ENCODE measurements at regions not wholly inside any gene's neighbourhood (a gene's known extent, or its start where the extent isn't known, plus 50 kb on each side); places are given as distances from the start of the nearest gene placed in this dataset.

DNA sequence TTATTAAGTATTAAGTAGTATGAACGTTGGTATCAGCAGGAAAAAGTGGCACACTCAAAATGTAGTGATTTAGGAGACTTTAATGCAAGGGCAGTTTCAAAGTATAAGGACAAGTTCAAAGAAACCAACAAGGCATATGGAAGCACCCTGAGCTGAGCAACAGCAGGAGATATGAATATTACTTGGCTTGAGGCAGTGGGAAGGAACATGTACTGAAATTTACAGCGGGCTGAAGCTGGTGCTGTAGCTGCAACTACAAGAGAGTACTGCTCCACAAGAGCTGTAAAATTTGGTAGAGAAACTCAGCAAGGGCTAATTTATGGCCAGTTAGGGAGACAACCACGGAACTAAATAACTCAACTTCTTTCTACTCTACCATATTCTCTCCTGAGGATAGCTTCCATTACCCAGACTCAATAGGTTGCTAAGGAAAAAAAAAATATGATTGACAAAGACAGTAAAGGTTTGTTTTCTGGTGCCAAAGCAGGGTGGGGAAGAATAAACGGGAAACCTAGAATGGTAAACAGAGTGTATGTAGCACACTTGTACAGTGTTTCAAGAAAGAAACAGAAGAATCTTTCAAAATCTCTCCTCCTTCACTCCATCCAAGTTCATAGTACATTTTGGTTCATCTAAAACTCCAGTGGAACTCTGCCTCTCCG, 487.8 kb upstream of the MGAT4C start:
- H3K4me3 Mint-ChIP-seq, result no peak overlapping the region
- peaks cover 4% of the 10 kb centered on the region for H3K27me3 Mint-ChIP-seq (ENCODE audit: insufficient read depth)
- H3K4me1 Mint-ChIP-seq (ENCODE audit: low read depth), result no peaks in the 10 kb centered on the region
- no peak for DNase-seq
- TF ChIP-seq, protein P1, sequence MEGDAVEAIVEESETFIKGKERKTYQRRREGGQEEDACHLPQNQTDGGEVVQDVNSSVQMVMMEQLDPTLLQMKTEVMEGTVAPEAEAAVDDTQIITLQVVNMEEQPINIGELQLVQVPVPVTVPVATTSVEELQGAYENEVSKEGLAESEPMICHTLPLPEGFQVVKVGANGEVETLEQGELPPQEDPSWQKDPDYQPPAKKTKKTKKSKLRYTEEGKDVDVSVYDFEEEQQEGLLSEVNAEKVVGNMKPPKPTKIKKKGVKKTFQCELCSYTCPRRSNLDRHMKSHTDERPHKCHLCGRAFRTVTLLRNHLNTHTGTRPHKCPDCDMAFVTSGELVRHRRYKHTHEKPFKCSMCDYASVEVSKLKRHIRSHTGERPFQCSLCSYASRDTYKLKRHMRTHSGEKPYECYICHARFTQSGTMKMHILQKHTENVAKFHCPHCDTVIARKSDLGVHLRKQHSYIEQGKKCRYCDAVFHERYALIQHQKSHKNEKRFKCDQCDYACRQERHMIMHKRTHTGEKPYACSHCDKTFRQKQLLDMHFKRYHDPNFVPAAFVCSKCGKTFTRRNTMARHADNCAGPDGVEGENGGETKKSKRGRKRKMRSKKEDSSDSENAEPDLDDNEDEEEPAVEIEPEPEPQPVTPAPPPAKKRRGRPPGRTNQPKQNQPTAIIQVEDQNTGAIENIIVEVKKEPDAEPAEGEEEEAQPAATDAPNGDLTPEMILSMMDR (IDR thresholded peaks at IDR 0.05), result no peak
- no peak overlapping the region for H3K27ac Mint-ChIP-seq
- H3K36me3 Mint-ChIP-seq (ENCODE audit: low read depth), result no peaks in the 10 kb centered on the region
- no peaks in the 10 kb centered on the region for H3K9me3 Mint-ChIP-seq

DNA sequence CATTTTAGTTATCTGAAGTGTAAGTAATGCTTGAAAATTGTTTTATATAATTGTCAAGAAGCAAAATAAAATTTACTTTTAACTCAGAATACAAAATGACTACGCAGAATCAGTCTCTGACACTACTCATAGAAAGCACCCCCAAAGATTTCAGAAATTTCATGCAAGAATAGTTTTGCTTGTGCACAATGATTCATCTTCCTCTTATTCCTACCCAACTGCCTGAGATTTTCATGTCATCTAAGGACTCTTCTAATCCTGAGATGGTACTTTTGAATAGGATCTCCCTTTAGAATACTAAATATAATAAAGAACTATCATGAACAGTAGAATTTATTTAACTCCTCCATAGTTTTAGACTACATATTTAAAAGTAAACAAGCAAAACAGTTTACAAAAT, 485.3 kb upstream of the MGAT4C start:
- peaks cover 4% of the 10 kb centered on the region for H3K27me3 Mint-ChIP-seq (ENCODE audit: insufficient read depth)
- DNase-seq, result no peak
- H3K4me3 Mint-ChIP-seq, result no peak overlapping the region
- TF ChIP-seq, protein P1 (IDR thresholded peaks at IDR 0.05), result no peak
- H3K9me3 Mint-ChIP-seq, result no peaks in the 10 kb centered on the region
- H3K4me1 Mint-ChIP-seq (ENCODE audit: low read depth), result no peaks in the 10 kb centered on the region
- H3K27ac Mint-ChIP-seq, result no peak overlapping the region
- no peaks in the 10 kb centered on the region for H3K36me3 Mint-ChIP-seq (ENCODE audit: low read depth)

DNA sequence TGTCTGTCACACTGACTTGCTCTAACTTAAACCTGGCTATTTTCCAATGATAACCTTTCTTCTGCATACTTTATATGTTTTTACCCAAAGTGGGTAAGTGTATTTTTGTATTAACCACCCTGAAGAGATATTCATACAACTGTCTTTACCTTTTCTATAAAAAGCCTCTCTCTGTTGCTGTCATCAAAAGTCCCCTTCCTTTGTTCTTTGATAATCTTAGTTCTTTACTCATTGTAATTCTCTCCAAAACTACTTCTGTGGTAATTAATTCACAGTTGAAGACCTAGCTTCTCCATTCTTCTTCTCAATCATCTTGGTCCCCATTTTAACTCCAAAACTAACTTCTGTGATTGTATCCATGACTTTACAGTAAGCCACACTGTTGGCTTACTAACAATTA, 479.7 kb upstream of the MGAT4C start:
- no peak overlapping the region for H3K4me3 Mint-ChIP-seq
- TF ChIP-seq, protein P1 (IDR thresholded peaks at IDR 0.05), result no peak
- H3K9me3 Mint-ChIP-seq, result no peaks in the 10 kb centered on the region
- no peaks in the 10 kb centered on the region for H3K4me1 Mint-ChIP-seq (ENCODE audit: low read depth)
- no peak for DNase-seq
- H3K27ac Mint-ChIP-seq, result no peak overlapping the region
- H3K36me3 Mint-ChIP-seq (ENCODE audit: low read depth), result no peaks in the 10 kb centered on the region
- no peaks in the 10 kb centered on the region for H3K27me3 Mint-ChIP-seq (ENCODE audit: insufficient read depth)

DNA sequence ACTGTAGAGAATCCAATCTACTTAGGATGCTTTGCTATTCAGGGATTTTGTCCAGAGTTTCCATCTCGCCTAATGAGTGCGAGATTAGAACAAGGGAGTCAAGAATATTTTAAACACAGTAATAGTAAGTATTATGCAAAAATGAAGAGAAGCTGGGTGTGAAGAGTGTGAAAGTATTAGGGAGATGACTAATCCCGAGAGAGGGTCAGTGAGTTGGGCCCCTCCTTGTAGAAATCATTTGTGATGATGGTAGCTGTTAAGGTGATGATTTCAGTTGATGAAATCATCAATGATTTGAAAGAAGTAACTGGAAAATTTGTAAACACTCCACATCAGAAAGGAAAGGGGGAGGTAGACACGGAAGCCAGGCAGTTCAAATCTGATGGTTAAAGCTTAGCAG, 478.9 kb upstream of the MGAT4C start:
- Mint-ChIP-seq H3K27ac (no peak overlapping the region), H3K4me1 (ENCODE audit: low read depth) (peaks cover 4% of the 10 kb centered on the region), H3K36me3 (ENCODE audit: low read depth) (no peaks in the 10 kb centered on the region), H3K4me3 (no peak overlapping the region), H3K9me3 (no peaks in the 10 kb centered on the region), H3K27me3 (ENCODE audit: insufficient read depth) (no peaks in the 10 kb centered on the region)
- TF ChIP-seq, protein P1 (IDR thresholded peaks at IDR 0.05), result no peak
- no peak for DNase-seq

DNA sequence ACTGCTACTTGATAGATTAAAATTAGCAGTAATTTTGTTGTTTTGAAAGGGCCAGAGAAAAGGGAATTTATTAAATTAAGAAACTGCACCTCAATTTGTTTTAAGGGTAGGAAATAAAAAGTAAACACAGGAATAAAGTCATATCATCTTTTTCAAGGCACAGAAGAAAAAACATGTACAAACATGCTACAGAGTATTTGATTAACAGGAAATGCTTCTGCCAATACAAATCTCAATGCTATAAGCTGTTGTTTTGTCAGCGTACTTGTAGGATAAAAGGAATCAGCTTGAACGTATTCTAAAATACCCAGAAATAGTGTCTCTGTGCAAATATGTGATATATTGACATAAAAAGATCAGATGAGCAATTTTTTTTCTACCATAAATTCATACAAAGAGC, 474.0 kb upstream of the MGAT4C start:
- TF ChIP-seq, protein P1 (IDR thresholded peaks at IDR 0.05), result no peak
- no peak for DNase-seq
- H3K9me3 Mint-ChIP-seq, result no peaks in the 10 kb centered on the region
- H3K27ac Mint-ChIP-seq, result no peak overlapping the region
- no peaks in the 10 kb centered on the region for H3K36me3 Mint-ChIP-seq (ENCODE audit: low read depth)
- H3K27me3 Mint-ChIP-seq (ENCODE audit: insufficient read depth), result no peaks in the 10 kb centered on the region
- no peak overlapping the region for H3K4me3 Mint-ChIP-seq
- peaks cover 17% of the 10 kb centered on the region for H3K4me1 Mint-ChIP-seq (ENCODE audit: low read depth)

DNA sequence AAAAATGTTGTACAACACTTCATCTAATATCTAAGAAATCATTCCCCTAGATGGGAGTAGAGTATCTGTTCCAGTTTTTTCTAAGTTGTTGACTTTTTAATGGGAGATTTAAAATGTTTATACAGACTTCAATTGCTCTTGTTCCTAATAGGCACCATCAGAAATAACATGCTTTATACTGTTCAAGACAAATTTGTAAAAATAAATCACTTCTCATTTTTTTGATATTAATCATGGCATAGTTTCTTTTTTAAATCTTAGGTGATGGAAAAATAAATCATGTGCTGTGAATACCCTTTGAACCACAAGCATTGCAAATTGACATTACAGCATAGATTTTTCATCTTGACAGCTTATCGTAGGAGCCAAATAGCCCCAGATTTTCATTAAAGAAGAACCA, 473.5 kb upstream of the MGAT4C start:
- Mint-ChIP-seq H3K4me3 (no peak overlapping the region), H3K27ac (no peak overlapping the region), H3K27me3 (ENCODE audit: insufficient read depth) (no peaks in the 10 kb centered on the region), H3K4me1 (ENCODE audit: low read depth) (peaks cover 22% of the 10 kb centered on the region), H3K36me3 (ENCODE audit: low read depth) (no peaks in the 10 kb centered on the region), H3K9me3 (no peaks in the 10 kb centered on the region)
- no peak for DNase-seq
- TF ChIP-seq, protein P1 (IDR thresholded peaks at IDR 0.05), result no peak
